K562 (cell line): ENCODE measurements at regions not wholly inside any gene's neighbourhood (a gene's known extent, or its start where the extent isn't known, plus 50 kb on each side); places are given as distances from the start of the nearest gene placed in this dataset.

Source experiments
- ATAC-seq: fragments of 200-7000 bp; cut with Tn5 transposase; 3 replicates; pipeline ENCODE4 v1.9.1; 2020; ENCODE audit warnings: moderate library complexity
- BruUV-seq: library from RNA; stranded (reverse); fragments of 400-500 nt; replicated peaks from 2 replicates; lab custom pipeline; 2021; lab: Mats Ljungman, UMichigan
- CTCF ChIA-PET: fragments of 300-600 bp; formaldehyde crosslinking; extraction: SDS; loops from one replicate; lab custom pipeline; 2021; ENCODE audit warnings: low intra/inter-chr PET ratio; lab: Yijun Ruan, JAX
- POLR2A ChIA-PET: fragments of 300-600, 350-650 bp; sonication (Branson Sonifier 250); formaldehyde crosslinking; extraction: SDS; loops from one replicate; lab custom pipeline; 2021; ENCODE audit warnings: antibody characterized with exemption, inconsistent platforms; lab: Yijun Ruan, JAX
- DNase-seq, 4 experiments: peaks; one replicate each; pipeline versions ENCODE4 v3.0.0 to v3.0.0-alpha.2; 2011 to 2018; ENCODE audit warnings: low spot score in 3 of 4, mixed read lengths in 3 of 4; ENCODE audit errors: extremely low read depth in 1 of 4
- FAIRE-seq: peaks from 2 replicates; lab custom pipeline; 2011; peaks lifted over from hg19 to GRCh38; lab: Jason Lieb, UNC
- H2AFZ ChIP-seq: 2 replicates; pipeline ENCODE4 v1.6.0; 2011; ENCODE audit warnings: low read depth, low read length, control low read depth, inconsistent platforms
- H3K27ac ChIP-seq: fragments of 200-600 bp; 3 replicates; pipeline ENCODE4 v1.8.0; 2011; ENCODE audit warnings: low read depth, mild to moderate bottlenecking, control low read depth, inconsistent platforms, low read length, moderate library complexity, mixed read lengths; ENCODE audit errors: extremely low read depth
- H3K27me3 ChIP-seq, 2 experiments: fragments of 300-600 bp in 1 of 2; 2 replicates in 1 of 2; 3 replicates in 1 of 2; pipeline versions ENCODE4 v1.6.0 to v1.8.0; 2011; ENCODE audit warnings: inconsistent platforms in 2 of 2, low read length in 2 of 2, mild to moderate bottlenecking in 1 of 2, mixed read lengths in 1 of 2, moderate library complexity in 1 of 2; ENCODE audit not compliant: control insufficient read depth in 2 of 2, insufficient read depth in 2 of 2
- H3K36me3 ChIP-seq: fragments of 300-600 bp; 3 replicates; pipeline ENCODE4 v1.8.0; 2011; ENCODE audit warnings: mild to moderate bottlenecking, low read length, inconsistent platforms; ENCODE audit not compliant: control insufficient read depth, insufficient read depth
- H3K4me1 ChIP-seq, 2 experiments: fragments of 200-600 bp in 1 of 2; replicated peaks in 1 of 2; 2 replicates in 1 of 2; 3 replicates in 1 of 2; pipeline versions ENCODE4 v1.5.1 to v1.8.0; 2011; ENCODE audit warnings: inconsistent platforms in 2 of 2, low read length in 2 of 2, mild to moderate bottlenecking in 1 of 2, mixed read lengths in 1 of 2, moderate library complexity in 1 of 2; ENCODE audit not compliant: control insufficient read depth in 2 of 2, insufficient read depth in 2 of 2
- H3K4me2 ChIP-seq: 2 replicates; pipeline ENCODE4 v1.6.1; 2011; ENCODE audit warnings: low read length, control low read depth, inconsistent platforms, mixed read lengths; ENCODE audit not compliant: insufficient read depth
- H3K4me3 ChIP-seq: fragments of 200-600 bp; sonication (generic), shearing (Covaris generic); 2 replicates; pipeline ENCODE4 v1.5.1; 2016; ENCODE audit warnings: control low read depth, inconsistent platforms
- H3K79me2 ChIP-seq: fragments of 200-600 bp; 3 replicates; pipeline ENCODE4 v1.8.0; 2011; ENCODE audit warnings: low read length, inconsistent platforms; ENCODE audit not compliant: control insufficient read depth, insufficient read depth
- H3K9ac ChIP-seq, 2 experiments: 2 replicates each; pipeline versions ENCODE4 v1.6.0 to v1.6.1; 2011; ENCODE audit warnings: low read depth in 2 of 2, low read length in 2 of 2, control low read depth in 1 of 2, inconsistent platforms in 1 of 2, mild to moderate bottlenecking in 1 of 2, mixed read lengths in 1 of 2; ENCODE audit not compliant: insufficient read depth in 1 of 2
- H3K9me1 ChIP-seq: one replicate; pipeline ENCODE4 v1.6.0; 2011; ENCODE audit warnings: inconsistent platforms, mild to moderate bottlenecking, low read length, moderate library complexity; ENCODE audit not compliant: control insufficient read depth, insufficient read depth
- H3K9me3 ChIP-seq: replicated peaks from 2 replicates; pipeline ENCODE4 v1.5.1; 2011; ENCODE audit warnings: low read depth, low read length, inconsistent platforms; ENCODE audit not compliant: control insufficient read depth, insufficient read depth
- H4K20me1 ChIP-seq: replicated peaks from 2 replicates; pipeline ENCODE4 v1.6.1; 2011; ENCODE audit warnings: low read length, inconsistent platforms, mixed read lengths; ENCODE audit not compliant: control insufficient read depth, insufficient read depth
- MBD2 ChIP-seq: sonication (generic); IDR thresholded peaks from 2 replicates; pipeline ENCODE4 v1.6.1; 2016; ENCODE audit warnings: low read depth, borderline replicate concordance
- NFXL1 ChIP-seq: fragments of 450-650 bp; formaldehyde crosslinking; IDR thresholded peaks from 2 replicates; pipeline ENCODE4 v1.4.0; 2021; ENCODE audit warnings: mild to moderate bottlenecking
- RNF2 ChIP-seq: sonication (generic); IDR thresholded peaks from 2 replicates; pipeline ENCODE4 v1.6.1; 2016
- U2AF2 ChIP-seq: fragments of 200-400 bp; formaldehyde crosslinking; optimal IDR thresholded peaks from 2 replicates; pipeline ENCODE3; 2017; ENCODE audit warnings: low read depth, mild to moderate bottlenecking, low read length
- ZNF217 ChIP-seq: sonication (generic); formaldehyde crosslinking; IDR thresholded peaks from 2 replicates; pipeline ENCODE4 v1.8.0; 2022; ENCODE audit warnings: mild to moderate bottlenecking, missing genetic modification reagents
- WGBS: fragments of 100-300 bp; shearing (Covaris generic); methylation state at CpG from one replicate; pipeline ENCODE4 v1.1.6; 2016; ENCODE audit warnings: low coverage, mixed read lengths; ENCODE audit not compliant: insufficient coverage; ENCODE audit errors: missing lambda C conversion rate; 5-methylcytosine and 5-hydroxymethylcytosine counted together
- in situ Hi-C: fragments of 300-500 bp; cut with MboI; formaldehyde crosslinking; loops from 4 replicates; pipeline ENCODE4 v1.15.0; 2018; ENCODE audit warnings: inconsistent platforms, mixed read lengths
- intact Hi-C: fragments of 100-400 bp; cut with micrococcal nuclease; formaldehyde crosslinking; loops from 2 replicates; pipeline ENCODE4 v1.14.2; 2022
- TF ChIP-seq, protein P1 (sequence below), 2 experiments: fragments of 450-650 bp; formaldehyde crosslinking in 1 of 2; IDR thresholded peaks; 2 replicates each; pipeline versions ENCODE4 v1.4.0 to v1.6.1; 2014 to 2020; ENCODE audit warnings: mild to moderate bottlenecking in 2 of 2, borderline replicate concordance in 1 of 2, low read depth in 1 of 2
- TF ChIP-seq, protein P2 (sequence below): fragments of 250-450 bp; sonication (Bioruptor Pico); IDR thresholded peaks from 2 replicates; pipeline ENCODE4 v1.4.0; 2020
- TF ChIP-seq, protein P3 (sequence below): fragments of 450-650 bp; IDR thresholded peaks from 2 replicates; pipeline ENCODE4 v1.6.1; 2016; ENCODE audit warnings: low read depth, mild to moderate bottlenecking, moderate library complexity

DNA sequence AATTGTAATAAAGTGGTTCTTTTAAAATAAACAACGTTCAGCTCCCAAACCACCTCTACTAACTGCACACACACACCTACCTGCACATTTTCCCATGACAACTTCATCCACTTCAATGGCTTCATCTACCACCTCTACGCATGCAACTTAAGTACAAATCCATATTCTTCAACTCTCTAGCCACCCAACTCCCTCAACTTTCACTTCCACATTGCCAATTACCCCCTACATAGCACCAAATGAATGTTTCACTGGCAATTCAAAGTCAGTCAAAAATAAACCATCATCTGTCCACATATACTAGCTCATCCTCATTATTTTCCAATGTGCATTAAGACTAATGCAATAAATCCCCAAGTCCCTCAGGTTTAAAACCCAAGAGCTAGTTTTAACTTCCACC lies 50.7 kb upstream of the ARHGAP32 start:
- Histone ChIP-seq H3K79me2 (no peaks in the 10 kb centered on the region), H3K4me1 (no peaks in the 10 kb centered on the region), H3K9me1 (no peaks in the 10 kb centered on the region), H2AFZ (no peak overlapping the region), H3K27me3 (no peaks in the 10 kb centered on the region), H3K4me3 (no peak overlapping the region), H3K36me3 (no peaks in the 10 kb centered on the region), H3K9me3 (no peaks in the 10 kb centered on the region), H3K9ac (no peak overlapping the region), H4K20me1 (no peaks in the 10 kb centered on the region), H3K27ac (no peak overlapping the region), H3K4me2 (no peak overlapping the region)
- ChIA-PET CTCF (no interaction called here), POLR2A (interaction anchor here (0.6 kb wide), 1 partner anchor 1303 kb away, joined by 3 read pairs; no protein-coding TSS in a partner anchor)
- BruUV-seq = no TSS peak
- no peak for FAIRE-seq
- intact Hi-C loops (no loop called here), in situ Hi-C loops (no loop called here)
- DNase-seq = no peak
- ATAC-seq = no peak
- WGBS = 0% methylated on average over 2 of the region's 2 CpGs
- no peak for TF ChIP-seq MBD2
- no peak for TF ChIP-seq NFXL1 (CRISPR knock-in tag)
- TF ChIP-seq U2AF2 = no peak
- TF ChIP-seq, protein P1, sequence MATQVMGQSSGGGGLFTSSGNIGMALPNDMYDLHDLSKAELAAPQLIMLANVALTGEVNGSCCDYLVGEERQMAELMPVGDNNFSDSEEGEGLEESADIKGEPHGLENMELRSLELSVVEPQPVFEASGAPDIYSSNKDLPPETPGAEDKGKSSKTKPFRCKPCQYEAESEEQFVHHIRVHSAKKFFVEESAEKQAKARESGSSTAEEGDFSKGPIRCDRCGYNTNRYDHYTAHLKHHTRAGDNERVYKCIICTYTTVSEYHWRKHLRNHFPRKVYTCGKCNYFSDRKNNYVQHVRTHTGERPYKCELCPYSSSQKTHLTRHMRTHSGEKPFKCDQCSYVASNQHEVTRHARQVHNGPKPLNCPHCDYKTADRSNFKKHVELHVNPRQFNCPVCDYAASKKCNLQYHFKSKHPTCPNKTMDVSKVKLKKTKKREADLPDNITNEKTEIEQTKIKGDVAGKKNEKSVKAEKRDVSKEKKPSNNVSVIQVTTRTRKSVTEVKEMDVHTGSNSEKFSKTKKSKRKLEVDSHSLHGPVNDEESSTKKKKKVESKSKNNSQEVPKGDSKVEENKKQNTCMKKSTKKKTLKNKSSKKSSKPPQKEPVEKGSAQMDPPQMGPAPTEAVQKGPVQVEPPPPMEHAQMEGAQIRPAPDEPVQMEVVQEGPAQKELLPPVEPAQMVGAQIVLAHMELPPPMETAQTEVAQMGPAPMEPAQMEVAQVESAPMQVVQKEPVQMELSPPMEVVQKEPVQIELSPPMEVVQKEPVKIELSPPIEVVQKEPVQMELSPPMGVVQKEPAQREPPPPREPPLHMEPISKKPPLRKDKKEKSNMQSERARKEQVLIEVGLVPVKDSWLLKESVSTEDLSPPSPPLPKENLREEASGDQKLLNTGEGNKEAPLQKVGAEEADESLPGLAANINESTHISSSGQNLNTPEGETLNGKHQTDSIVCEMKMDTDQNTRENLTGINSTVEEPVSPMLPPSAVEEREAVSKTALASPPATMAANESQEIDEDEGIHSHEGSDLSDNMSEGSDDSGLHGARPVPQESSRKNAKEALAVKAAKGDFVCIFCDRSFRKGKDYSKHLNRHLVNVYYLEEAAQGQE (IDR thresholded peaks at IDR 0.05; ENCODE audit: borderline replicate concordance) = no peak
- TF ChIP-seq, protein P1 (CRISPR knock-in tag; IDR thresholded peaks at IDR 0.05; ENCODE audit: low read depth) = no peak
- TF ChIP-seq ZNF217 (CRISPR knock-in tag) = no peak
- TF ChIP-seq, protein P2, sequence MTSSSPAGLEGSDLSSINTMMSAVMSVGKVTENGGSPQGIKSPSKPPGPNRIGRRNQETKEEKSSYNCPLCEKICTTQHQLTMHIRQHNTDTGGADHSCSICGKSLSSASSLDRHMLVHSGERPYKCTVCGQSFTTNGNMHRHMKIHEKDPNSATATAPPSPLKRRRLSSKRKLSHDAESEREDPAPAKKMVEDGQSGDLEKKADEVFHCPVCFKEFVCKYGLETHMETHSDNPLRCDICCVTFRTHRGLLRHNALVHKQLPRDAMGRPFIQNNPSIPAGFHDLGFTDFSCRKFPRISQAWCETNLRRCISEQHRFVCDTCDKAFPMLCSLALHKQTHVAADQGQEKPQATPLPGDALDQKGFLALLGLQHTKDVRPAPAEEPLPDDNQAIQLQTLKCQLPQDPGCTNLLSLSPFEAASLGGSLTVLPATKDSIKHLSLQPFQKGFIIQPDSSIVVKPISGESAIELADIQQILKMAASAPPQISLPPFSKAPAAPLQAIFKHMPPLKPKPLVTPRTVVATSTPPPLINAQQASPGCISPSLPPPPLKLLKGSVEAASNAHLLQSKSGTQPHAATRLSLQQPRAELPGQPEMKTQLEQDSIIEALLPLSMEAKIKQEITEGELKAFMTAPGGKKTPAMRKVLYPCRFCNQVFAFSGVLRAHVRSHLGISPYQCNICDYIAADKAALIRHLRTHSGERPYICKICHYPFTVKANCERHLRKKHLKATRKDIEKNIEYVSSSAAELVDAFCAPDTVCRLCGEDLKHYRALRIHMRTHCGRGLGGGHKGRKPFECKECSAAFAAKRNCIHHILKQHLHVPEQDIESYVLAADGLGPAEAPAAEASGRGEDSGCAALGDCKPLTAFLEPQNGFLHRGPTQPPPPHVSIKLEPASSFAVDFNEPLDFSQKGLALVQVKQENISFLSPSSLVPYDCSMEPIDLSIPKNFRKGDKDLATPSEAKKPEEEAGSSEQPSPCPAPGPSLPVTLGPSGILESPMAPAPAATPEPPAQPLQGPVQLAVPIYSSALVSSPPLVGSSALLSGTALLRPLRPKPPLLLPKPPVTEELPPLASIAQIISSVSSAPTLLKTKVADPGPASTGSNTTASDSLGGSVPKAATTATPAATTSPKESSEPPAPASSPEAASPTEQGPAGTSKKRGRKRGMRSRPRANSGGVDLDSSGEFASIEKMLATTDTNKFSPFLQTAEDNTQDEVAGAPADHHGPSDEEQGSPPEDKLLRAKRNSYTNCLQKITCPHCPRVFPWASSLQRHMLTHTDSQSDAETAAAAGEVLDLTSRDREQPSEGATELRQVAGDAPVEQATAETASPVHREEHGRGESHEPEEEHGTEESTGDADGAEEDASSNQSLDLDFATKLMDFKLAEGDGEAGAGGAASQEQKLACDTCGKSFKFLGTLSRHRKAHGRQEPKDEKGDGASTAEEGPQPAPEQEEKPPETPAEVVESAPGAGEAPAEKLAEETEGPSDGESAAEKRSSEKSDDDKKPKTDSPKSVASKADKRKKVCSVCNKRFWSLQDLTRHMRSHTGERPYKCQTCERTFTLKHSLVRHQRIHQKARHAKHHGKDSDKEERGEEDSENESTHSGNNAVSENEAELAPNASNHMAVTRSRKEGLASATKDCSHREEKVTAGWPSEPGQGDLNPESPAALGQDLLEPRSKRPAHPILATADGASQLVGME (CRISPR knock-in tag) = no peak
- TF ChIP-seq, protein P3, sequence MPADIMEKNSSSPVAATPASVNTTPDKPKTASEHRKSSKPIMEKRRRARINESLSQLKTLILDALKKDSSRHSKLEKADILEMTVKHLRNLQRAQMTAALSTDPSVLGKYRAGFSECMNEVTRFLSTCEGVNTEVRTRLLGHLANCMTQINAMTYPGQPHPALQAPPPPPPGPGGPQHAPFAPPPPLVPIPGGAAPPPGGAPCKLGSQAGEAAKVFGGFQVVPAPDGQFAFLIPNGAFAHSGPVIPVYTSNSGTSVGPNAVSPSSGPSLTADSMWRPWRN = no peak
- no peak for TF ChIP-seq RNF2
